LHCN-M2 (cell line): ENCODE measurements at regions not wholly inside any gene's neighbourhood (a gene's known extent, or its start where the extent isn't known, plus 50 kb on each side); places are given as distances from the start of the nearest gene placed in this dataset.

ENCODE experiments used
- DNase-seq: peaks from one replicate; pipeline ENCODE4 v3.0.0-alpha.2; 2012; ENCODE audit warnings: low read depth

DNA sequence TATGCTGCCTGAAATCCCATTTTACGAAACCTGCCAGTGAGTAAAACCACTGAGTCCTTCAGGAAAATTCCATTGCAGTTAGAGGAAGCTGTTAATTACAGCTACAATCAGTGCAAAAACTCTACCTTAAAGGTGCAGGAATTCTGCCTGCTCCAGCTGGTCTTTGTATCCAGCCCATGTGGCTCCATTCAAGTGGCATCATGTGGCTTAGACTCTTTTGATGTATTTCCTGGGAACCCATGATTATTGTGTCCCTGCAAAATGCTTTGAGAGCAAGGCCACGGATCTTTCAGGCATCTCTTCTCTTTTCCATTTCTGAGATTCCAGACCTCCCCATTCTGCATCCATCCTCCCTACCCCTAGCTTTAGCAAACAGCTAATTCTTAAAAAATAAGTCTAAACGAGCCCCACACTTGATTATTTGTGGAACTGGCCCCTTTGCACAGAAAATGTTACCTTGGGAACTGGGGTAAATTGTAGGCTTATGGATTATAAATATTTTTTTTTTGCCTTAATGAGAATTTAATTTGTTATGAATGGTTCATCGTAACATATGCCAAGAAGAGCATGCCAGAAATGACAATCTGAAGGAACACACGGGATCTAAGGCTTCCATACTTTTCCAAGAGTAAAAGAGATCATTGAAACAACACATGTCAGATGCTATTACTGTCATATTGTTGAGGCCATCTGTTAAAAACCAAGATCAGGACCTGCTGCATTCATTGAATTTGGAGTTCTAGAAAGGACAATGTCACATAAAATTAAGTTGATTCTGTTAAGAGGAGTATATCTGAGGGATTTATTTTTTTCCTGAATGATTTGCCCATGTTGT is 144.6 kb downstream of the TPH2 start:
- DNase-seq = no peak

DNA sequence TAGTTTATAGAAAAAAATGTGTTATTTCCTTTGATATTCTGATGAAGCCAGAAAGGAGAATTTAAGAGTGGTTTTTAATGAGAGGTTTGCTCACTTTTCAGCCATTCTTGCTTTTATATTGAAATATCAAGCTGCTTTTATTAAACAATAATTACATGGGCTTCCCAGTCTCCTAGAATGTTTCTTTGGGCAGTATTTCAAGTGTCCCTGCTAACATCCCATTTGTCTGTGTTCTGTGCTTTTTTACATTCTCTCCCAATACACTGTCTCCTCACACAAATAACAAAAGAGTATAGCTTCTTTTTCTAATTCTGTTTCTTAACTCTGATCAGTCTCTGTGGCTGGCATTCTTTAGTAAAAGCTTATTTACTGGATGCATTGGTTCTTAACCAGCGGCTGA is 145.4 kb downstream of the TPH2 start:
- no peak for DNase-seq

DNA sequence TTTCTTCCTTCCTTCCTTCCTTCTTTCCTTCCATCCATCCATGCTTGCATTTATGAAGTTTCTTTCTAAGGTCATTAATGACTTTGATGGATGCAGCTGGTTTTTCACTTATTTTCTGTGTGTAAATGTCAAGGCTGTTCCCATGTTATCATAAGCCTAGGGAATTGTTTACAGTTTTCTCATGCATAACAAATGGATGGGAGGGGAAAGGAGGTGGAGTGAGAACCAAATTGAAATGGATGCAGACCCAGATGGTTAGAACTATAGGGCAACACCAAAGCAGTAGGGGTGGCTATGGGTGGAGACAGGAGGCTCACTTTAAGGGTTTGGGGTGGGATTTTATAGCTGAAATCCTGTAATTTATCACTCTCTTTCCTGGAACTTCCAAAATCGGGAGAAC is 146.2 kb downstream of the TPH2 start:
- no peak for DNase-seq

DNA sequence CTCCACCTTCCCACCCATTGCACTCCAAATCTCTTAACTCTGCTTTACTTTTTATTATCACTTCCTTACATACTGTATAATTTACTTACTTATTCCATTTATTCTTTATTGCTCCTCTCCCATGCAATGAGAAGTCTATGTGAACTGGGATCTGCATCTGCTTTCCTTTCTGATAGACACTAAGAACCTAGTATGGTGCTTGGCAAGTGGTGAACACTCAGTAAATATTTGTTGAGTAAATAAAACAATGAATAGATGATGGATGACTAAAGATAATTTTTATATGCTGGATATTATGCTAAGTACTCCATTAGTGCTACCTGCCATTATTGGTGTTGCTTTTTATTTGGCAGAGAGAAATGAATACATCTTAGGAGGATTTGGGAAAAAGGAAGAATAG is 151.0 kb downstream of the TPH2 start:
- DNase-seq = no peak

DNA sequence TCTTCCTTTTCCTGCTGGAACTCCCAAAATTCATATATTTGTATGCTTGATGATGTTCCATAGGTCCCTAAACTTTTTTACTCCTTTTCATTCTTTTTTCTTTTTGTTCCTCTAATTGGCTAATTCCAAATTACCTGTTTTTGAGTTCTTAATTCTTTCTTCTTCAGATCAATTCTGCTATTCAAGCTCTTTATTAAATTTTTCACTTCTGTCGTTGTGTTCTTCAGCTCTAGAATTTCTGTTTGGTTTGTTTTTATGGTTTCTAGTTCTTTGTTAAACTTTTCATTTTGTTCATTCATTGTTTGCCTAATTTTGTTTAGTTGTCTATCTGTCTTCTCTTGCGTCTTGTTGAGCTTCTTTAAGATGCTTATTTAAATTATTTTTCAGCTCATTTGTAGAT is 154.8 kb downstream of the TPH2 start:
- no peak for DNase-seq

DNA sequence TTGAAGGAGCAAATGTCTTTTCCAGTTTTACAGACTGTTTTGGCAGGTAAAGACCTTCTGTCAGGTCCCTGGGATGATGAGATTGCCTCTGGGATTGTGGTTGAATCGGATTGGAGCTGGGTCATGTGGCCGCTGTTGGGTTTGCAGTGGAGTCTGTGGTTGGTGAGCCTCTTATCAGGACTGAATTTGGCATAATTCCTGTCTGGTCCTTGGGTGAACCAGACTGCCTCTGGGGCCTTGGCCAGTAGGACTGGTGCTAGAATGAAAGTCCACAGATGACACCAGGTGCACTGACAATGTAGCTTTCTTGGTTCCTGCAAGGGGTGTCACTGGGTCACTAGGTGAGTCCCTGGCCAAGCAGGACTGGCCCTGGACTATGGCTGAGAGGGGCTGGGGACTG is 155.3 kb downstream of the TPH2 start:
- DNase-seq = no peak

DNA sequence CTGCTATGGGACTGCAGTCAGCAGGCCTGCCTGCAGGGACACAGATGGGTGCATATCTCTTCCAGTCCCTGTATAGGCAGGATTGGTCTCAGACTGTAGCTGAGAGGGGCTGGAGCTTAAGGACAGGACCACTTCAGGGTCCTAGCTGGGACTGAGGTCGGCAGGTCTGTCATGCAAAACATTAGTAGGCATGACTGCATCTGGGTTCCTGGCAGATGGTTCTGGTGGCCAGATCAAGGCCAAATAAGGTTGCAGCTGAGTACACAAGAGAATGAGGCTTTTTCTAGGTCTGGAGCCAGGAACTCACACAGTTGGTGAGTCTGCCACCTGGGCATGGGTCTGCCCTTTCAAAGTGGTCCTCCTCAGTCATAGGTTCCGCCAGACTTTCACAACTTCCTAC is 155.8 kb downstream of the TPH2 start:
- no peak for DNase-seq

DNA sequence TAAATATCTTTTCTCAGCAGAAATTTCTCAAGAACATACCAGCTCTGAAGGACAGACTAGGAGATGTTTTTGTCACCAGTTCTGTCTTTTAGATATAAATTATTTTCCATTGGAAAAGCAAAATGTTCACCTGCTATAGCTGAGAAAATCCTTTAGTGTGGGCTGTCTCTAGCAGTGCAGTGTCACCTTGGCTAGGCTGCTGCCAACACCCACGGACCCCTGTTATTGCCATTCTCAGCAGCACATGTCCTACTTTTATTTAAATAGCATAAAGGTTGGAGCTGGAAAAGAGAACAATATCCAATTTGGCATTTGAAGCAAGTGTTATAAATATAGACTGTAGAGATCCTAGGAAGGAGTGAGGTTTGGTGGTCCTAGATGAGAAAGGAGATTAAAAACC is 156.4 kb downstream of the TPH2 start:
- DNase-seq = no peak

DNA sequence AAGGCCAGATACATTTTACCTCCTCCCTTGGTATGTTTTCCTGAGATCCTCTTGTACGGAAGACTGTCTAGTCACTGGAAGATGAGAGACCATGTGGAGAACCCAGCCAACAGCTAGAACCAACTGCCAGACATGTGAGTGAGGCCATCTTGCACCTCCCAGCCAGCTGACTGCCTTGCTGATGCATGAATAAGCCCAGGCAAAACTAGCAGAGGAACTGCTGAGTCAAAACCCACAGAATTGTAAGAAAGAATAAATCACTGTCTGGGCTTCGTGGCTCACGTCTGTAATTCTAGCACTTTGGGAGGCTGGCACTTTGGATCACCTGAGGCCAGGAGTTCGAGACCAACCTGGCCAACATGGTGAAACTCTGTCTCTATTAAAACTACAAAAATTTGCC is 160.0 kb downstream of the TPH2 start:
- DNase-seq = no peak

DNA sequence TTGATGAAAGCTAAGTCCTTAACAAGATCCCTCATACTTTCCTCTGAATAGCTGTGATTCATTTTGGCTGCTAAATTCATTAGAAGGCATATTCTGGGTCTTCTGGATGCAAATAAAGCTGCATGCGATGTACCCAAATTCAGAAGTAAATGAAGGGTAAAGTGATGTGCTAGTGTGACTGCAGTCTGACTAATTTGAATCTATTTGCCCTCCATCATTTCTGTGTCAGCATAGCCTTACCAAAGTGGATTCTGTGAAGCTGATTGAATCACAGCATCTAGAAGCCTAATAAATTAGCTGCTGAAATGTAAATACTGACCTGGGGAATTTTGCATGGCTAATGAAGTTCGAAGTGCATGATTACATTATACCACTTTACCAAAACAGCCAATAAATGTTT is 162.2 kb downstream of the TPH2 start:
- no peak for DNase-seq

DNA sequence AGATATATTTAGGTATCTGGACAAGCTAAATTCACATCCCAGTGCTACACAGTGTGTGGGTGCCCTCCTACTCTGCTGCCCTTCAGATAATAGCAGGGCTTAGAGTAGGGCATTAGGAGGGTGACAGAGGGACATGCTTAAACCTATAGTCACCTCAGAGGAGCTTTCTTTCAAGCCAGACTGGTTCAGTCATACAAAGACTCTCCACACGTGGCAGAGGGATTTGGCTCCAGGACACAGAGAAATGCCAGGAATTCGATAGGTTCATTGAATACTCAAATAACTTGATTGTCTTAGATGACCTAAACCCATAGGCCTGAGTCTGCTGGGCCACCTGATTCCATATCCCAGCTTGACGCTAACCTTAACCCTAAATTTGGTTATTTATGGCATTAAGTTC is 163.5 kb downstream of the TPH2 start:
- DNase-seq = no peak

DNA sequence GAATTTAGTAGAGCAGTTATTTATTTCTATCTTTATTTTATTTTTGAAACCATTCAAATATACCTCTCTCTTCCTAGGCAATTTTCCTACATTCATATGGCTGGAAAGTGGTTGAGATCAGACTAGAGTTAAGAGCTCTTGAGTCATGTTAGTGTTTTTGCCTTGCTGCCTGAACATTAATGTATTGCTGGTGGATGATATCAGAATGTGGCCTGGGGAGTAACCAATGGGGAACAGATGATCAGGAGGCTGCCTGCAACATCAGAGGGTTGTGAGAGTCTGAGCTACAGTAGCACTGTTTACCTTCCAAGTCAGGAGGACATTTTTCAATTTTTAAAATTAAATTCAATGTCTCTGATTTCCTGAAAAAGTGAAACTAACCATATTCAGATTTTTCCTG is 166.3 kb upstream of the TRHDE start:
- DNase-seq = no peak

DNA sequence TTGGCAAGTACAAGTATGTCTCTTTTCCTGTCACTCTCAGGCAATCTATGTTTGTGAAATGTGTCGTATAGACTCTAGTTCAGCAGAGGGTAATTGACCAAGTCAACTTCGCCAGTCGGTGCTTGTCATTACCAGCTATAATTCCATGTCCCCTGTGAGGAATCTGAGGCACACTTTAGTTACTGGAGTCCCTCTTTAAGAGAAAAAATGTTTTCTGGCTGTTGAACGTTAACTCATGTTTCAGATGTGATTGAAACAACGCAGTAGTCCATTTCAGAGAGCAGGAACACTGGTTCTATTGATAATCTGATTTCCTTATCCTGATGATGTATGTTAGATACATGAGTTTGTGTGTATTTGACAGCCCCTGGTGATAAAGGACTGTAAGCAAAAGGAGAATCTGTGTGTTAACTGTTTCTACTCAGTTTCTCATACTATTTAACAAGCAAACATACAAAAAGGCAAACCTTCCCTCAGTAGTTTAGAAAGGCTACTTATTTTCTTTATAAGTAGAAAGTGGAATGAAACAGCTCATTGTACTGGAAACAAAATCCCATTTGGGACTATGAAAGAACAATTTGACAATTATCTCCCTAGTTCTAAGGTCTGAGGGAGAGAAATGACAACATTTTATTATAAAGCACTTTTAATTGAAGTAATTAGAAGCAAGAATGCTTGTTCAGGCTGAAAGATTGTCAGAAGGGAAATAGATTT is 161.1 kb upstream of the TRHDE start:
- no peak for DNase-seq

DNA sequence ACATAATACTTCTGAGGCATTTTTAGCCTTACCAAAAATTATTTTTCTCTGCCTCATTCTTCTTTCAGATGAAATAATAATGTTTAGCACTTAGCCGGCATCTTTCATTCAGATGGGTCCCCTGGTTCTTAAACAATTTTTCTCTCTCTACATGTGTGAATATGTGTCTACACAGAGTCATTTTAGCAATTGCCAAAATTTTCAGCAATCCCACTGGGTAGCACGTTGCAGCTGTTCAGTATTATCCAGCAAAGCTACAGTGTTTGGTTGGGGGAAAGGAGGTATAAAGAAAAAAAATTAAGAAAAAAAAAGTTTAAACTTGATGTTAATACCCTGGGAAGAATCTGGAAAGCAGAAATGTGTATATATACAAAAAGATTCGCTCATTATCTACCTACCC is 160.5 kb upstream of the TRHDE start:
- DNase-seq = no peak

DNA sequence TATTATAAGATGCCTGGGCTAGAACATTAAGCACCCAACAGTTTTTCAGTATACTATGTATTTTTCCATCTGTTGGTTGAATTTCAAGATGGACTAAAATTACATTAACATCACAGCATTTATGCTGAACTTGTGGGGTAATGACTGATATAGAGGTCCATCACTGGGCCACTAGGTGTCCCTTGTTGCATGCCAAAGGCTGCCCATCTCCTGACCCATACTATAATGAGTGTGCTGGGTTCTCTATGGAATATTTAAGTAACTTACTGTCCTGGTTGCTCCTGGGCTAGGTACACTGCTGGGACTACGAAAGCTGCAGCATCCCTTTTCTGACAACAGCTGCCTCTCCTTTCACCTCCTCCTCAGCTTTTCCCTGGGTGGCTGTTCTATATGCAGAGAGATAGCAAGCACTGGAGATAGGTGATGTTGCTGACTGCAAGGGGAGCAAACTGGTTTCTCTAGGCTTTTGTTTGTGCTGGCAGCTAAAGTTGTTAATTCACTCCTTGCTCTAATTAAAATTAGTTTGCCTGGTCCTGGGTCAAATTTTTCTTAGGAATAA is 138.6 kb upstream of the TRHDE start:
- no peak for DNase-seq

DNA sequence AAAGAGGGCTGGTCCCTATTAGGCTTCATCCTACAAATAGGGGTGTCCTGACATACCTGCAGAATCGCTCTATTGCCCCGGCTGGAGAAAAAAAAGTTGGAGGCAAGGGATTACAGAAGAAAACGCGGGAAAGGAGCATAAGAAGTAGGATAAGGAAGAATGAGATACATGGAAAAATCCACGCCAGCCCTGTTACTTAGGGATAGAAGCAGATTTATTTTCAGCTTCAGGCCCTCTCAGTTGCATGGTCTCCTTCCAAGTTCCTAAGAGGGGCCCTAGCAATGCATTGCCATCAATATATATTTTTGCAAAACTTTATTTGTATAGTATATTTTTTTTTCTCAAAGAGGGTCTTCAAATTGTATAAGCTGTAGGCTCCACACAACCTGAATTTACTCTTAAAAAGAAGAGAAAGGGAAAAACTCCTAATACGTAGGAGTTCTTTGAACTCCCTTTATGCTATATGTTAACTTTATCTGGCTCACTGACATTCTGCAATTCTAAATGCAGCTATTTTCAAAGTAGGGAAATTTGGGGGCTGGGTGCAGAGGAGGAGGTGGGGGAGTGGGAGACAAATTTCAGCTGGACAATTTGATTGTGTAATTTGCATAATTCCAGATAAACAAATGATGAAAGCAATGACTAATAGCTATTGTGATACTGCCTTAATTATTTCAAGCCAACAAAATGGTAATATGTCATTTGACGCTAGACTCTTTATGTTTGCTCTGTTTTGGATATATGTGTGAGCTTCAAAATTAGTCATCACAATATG is 137.7 kb upstream of the TRHDE start:
- no peak for DNase-seq

DNA sequence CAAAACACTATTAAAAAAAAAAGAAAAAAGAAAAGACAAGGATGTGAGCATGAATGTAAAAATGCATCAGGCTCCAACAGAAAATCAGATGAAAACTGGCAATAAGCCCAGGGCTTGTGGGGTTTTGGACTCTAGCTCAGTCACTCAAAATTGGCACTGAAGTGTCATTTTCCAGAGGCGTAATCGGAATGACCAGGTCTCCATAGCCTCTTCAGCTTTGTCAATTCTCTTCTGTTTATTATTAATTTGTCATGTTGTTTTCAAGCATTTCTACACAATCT is 137.2 kb upstream of the TRHDE start:
- DNase-seq = no peak

DNA sequence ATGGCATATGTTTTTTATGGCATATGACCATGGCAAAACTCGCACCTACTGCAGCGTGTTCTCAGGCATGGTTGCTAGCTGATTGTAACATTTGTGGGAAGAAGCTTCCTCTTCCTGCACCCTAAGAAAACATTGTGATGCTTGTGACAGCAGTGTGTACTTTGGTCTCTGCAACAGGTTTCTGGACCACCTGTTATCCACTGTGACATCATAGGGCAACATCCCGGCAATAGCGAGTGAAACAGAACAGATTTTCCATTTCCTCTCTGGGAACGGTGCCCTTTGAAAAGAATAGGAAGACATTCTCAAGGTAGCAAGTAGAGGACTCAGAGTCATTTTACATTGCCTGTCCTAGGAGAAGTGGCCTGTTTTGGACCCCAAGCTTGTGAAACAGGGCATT is 135.4 kb upstream of the TRHDE start:
- DNase-seq = no peak

DNA sequence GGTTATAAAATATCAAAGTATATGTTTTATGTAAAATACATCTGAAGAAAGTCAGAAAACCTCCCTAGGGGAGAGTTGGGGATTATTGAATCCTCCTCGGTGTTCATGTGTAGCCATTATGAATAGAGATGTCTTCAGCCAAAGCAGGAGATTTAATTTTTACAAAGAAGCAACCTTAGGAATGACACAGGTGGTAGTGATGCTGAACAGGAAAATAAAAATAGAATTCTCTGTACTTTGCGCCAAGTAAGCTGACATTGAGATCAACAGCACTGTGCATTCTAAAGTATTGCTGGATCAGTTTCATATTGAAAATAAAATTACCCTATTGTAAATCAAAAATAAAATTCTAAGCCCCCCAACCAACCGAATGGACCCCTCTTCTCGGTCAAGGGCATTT is 132.8 kb upstream of the TRHDE start:
- no peak for DNase-seq

DNA sequence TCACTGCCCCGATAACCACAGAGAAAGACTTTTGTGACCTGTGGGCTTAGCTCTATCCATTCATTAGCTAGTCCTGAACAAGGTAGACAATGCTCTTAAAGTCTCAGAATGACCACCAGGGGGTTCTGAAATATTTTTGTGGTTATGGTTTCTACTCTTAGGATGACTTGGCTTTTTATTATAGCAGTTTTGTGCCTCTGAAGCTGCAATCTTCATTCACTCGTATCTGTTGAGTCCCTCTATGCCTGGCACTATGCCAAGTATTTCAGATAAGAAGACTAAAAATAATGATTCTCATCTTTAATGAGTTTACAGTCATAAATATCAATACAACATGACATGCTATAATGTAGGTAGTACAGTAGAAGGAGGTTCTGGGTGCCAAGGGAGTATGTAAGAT is 130.8 kb upstream of the TRHDE start:
- peak; percentile 0 for DNase-seq

DNA sequence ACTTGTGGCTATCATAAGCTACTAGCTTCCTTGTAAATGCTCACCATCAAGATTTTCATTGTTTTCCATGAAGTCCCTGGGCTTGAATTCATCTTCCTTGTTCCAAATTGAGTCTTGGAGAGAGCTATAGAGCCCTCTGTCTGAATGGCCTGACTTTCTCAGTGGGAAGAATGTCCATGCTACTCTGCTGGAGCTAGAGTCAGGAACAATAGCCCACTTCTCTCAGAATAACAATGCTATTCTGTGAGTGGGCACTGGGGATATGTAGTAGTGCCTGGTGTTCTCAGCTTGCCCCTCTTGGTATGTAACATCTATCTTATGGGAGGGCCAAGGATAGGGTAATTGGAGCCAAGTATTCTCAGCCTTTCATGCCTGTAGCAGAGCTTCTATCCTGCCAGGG is 127.6 kb upstream of the TRHDE start:
- no peak for DNase-seq

DNA sequence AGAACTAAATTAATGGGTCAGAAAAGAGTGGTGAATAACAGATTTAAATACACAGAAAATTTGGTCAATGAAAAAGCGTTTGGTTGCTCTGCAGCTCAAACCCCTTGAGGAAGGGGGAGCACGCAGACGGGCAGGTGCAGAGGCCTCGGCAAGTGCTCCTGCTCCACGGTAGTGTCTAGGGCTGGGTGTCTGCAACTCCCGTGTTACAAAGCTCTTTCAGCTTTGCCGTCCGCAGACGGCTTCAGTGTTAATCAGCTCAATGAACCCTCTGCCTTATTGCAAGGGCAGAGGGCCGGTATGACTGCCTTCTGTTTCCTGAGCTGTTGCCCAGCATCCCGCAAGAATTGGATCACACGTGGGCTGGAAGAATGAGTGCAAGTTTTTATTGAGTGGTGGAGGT is 125.7 kb upstream of the TRHDE start:
- DNase-seq = no peak

DNA sequence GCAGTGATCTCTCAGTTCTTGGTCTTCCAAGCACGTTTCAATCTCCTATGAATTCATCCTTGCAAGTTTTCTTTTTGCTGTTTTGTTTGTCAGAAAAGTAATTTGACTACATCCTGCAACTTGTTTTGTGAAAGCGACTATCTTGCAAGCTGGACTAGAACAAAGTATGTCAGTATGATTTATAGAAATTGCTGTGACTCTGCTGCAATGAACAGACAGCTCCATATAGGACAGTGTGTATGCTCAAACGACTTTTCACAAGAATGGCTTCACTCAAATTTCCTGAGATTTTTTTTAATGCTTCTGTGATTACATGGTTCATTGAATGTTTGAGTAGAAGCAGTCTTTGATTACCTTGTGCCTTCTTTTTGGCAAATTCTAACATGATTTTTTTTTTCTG is 123.5 kb upstream of the TRHDE start:
- DNase-seq = no peak
